CD14-positive monocyte (primary cell): ENCODE measurements at regions not wholly inside any gene's neighbourhood (a gene's known extent, or its start where the extent isn't known, plus 50 kb on each side); places are given as distances from the start of the nearest gene placed in this dataset.

Experiments used
- DNase-seq, 3 donors: peaks; one replicate each; pipeline ENCODE4 v3.0.0-alpha.2; 2011 to 2022
- H2AFZ ChIP-seq: 2 replicates; pipeline ENCODE4 v1.6.0; 2012; ENCODE audit warnings: mild to moderate bottlenecking, low read depth, low read length, inconsistent platforms; ENCODE audit not compliant: insufficient read depth, poor library complexity, severe bottlenecking
- H3K27ac ChIP-seq, 2 donors: 1 replicate in 1 of 2; 2 replicates in 1 of 2; pipeline ENCODE4 v1.5.1; 2012 to 2013; ENCODE audit warnings: low read length in 2 of 2, control low read depth in 1 of 2, inconsistent platforms in 1 of 2, low read depth in 1 of 2, mild to moderate bottlenecking in 1 of 2
- H3K27me3 ChIP-seq, 2 donors: one replicate each; pipeline versions ENCODE4 v1.6.0 to v1.6.1; 2011 to 2013; ENCODE audit warnings: low read length in 2 of 2; ENCODE audit not compliant: control insufficient read depth in 2 of 2, insufficient read depth in 2 of 2
- H3K36me3 ChIP-seq, 2 donors: replicated peaks in 1 of 2; 1 replicate in 1 of 2; 2 replicates in 1 of 2; pipeline versions ENCODE4 v1.5.1 to v1.6.1; 2012 to 2013; ENCODE audit warnings: low read length in 2 of 2, control low read depth in 1 of 2, inconsistent platforms in 1 of 2, mild to moderate bottlenecking in 1 of 2; ENCODE audit not compliant: insufficient read depth in 2 of 2, control insufficient read depth in 1 of 2
- H3K4me1 ChIP-seq, 2 donors: 1 replicate in 1 of 2; 2 replicates in 1 of 2; pipeline versions ENCODE4 v1.5.1 to v1.6.1; 2012 to 2013; ENCODE audit warnings: low read length in 2 of 2, control low read depth in 1 of 2, inconsistent platforms in 1 of 2, mild to moderate bottlenecking in 1 of 2, moderate library complexity in 1 of 2; ENCODE audit not compliant: insufficient read depth in 2 of 2, control insufficient read depth in 1 of 2
- H3K4me2 ChIP-seq: replicated peaks from 2 replicates; pipeline ENCODE3; 2012; ENCODE audit warnings: low read length, moderate library complexity, mild to moderate bottlenecking; ENCODE audit not compliant: poor library complexity, severe bottlenecking; ENCODE audit errors: extremely low read depth
- H3K4me3 ChIP-seq, 3 experiments: fragments of 200-600 bp in 1 of 3; sonication (generic) in 1 of 3; replicated peaks in 1 of 3; 1 replicate in 2 of 3; 2 replicates in 1 of 3; pipeline ENCODE4 v1.5.1; 2011 to 2013; ENCODE audit warnings: low read length in 3 of 3, mild to moderate bottlenecking in 3 of 3, control low read depth in 2 of 3, low read depth in 2 of 3, inconsistent platforms in 1 of 3, moderate library complexity in 1 of 3
- H3K79me2 ChIP-seq: 2 replicates; pipeline ENCODE4 v1.6.0; 2012; ENCODE audit warnings: mild to moderate bottlenecking, control low read depth, inconsistent platforms, low read length, moderate library complexity; ENCODE audit not compliant: insufficient read depth
- H3K9ac ChIP-seq: 2 replicates; pipeline ENCODE4 v1.6.0; 2017; ENCODE audit warnings: low read length, mild to moderate bottlenecking; ENCODE audit not compliant: insufficient read depth, poor library complexity, severe bottlenecking
- H3K9me3 ChIP-seq, 2 donors: replicated peaks in 1 of 2; 1 replicate in 1 of 2; 2 replicates in 1 of 2; pipeline versions ENCODE4 v1.5.1 to v1.6.1; 2012 to 2013; ENCODE audit warnings: low read length in 2 of 2, control low read depth in 1 of 2; ENCODE audit not compliant: control insufficient read depth in 1 of 2, insufficient read depth in 1 of 2
- H4K20me1 ChIP-seq: 2 replicates; pipeline ENCODE4 v1.6.0; 2012; ENCODE audit warnings: mild to moderate bottlenecking, low read length, control low read depth, moderate library complexity; ENCODE audit not compliant: insufficient read depth
- H3K27ac Mint-ChIP-seq, 7 donors: one replicate each; pipeline ENCODE4 v1.8.0; 2020; ENCODE audit warnings: mild to moderate bottlenecking in 7 of 7, mixed read lengths in 7 of 7, moderate library complexity in 6 of 7, inconsistent platforms in 2 of 7
- H3K27me3 Mint-ChIP-seq, 3 donors: one replicate each; pipeline ENCODE4 v1.8.0; 2021 to 2022; ENCODE audit warnings: low read depth in 3 of 3, mild to moderate bottlenecking in 3 of 3, mixed read lengths in 3 of 3, moderate library complexity in 3 of 3, inconsistent platforms in 1 of 3
- H3K36me3 Mint-ChIP-seq, 2 donors: one replicate each; pipeline ENCODE4 v1.8.0; 2020; ENCODE audit warnings: mixed read lengths in 2 of 2, inconsistent platforms in 1 of 2, mild to moderate bottlenecking in 1 of 2
- H3K4me1 Mint-ChIP-seq: one replicate; pipeline ENCODE4 v1.8.0; 2020; ENCODE audit warnings: mild to moderate bottlenecking, mixed read lengths
- H3K4me3 Mint-ChIP-seq, 2 donors: one replicate each; pipeline ENCODE4 v1.8.0; 2020; ENCODE audit warnings: mild to moderate bottlenecking in 2 of 2, mixed read lengths in 2 of 2, moderate library complexity in 1 of 2
- H3K9me3 Mint-ChIP-seq, 7 donors: one replicate each; pipeline ENCODE4 v1.8.0; 2020 to 2022; ENCODE audit warnings: mixed read lengths in 7 of 7, mild to moderate bottlenecking in 6 of 7, moderate library complexity in 6 of 7, inconsistent platforms in 2 of 7
- WGBS: methylation state at CpG from one replicate; pipeline ENCODE4 v1.1.5; 2013; ENCODE audit warnings: missing lambda C conversion rate; ENCODE audit not compliant: insufficient coverage; 5-methylcytosine and 5-hydroxymethylcytosine counted together
- intact Hi-C, 2 donors: fragments of 100-400 bp; cut with micrococcal nuclease; formaldehyde crosslinking; loops; one replicate each; pipeline versions ENCODE4 v1.15.0 to v1.15.1; 2023
- TF ChIP-seq, protein P1 (sequence below): fragments of 200-600 bp; IDR thresholded peaks from one replicate; pipeline ENCODE4 v1.8.0; 2022; ENCODE audit warnings: antibody characterized with exemption, mild to moderate bottlenecking

DNA sequence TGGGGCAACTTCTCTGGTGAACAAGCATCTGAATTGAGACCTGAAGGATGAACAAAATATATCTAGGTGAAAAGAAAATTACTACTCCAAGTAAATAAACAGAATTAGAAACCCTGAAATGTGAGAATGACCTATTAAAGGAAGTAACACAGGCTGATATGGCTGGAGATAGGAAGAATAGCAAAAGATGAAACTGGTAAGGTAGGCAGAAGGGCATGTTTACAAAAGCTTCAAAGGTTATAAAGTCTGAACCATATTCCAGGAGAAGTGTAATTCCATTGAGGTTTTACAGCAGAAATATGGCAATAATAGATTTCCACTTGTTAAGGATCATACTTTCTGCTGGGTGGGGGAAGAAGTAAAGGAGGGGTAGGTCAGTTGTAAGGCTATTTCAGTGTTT, 452.0 kb downstream of the GBA3 start:
- Mint-ChIP-seq H3K4me3 (no peak overlapping the region), H3K27me3 (no peaks in the 10 kb centered on the region), H3K27ac (no peak overlapping the region), H3K9me3 (peaks cover 0 to 2% (median 0%) of the 10 kb centered on the region in 7 donors), H3K36me3 (no peaks in the 10 kb centered on the region), H3K4me1 (no peaks in the 10 kb centered on the region)
- no peak overlapping the region for H2AFZ ChIP-seq
- TF ChIP-seq, protein P1, sequence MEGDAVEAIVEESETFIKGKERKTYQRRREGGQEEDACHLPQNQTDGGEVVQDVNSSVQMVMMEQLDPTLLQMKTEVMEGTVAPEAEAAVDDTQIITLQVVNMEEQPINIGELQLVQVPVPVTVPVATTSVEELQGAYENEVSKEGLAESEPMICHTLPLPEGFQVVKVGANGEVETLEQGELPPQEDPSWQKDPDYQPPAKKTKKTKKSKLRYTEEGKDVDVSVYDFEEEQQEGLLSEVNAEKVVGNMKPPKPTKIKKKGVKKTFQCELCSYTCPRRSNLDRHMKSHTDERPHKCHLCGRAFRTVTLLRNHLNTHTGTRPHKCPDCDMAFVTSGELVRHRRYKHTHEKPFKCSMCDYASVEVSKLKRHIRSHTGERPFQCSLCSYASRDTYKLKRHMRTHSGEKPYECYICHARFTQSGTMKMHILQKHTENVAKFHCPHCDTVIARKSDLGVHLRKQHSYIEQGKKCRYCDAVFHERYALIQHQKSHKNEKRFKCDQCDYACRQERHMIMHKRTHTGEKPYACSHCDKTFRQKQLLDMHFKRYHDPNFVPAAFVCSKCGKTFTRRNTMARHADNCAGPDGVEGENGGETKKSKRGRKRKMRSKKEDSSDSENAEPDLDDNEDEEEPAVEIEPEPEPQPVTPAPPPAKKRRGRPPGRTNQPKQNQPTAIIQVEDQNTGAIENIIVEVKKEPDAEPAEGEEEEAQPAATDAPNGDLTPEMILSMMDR, result no peak
- H3K4me2 ChIP-seq, result no peak overlapping the region
- no peak overlapping the region for H3K27ac ChIP-seq
- H3K27me3 ChIP-seq, result no peaks in the 10 kb centered on the region
- no peaks in the 10 kb centered on the region for H4K20me1 ChIP-seq
- H3K9ac ChIP-seq, result no peak overlapping the region
- no peaks in the 10 kb centered on the region for H3K9me3 ChIP-seq
- H3K36me3 ChIP-seq, result no peaks in the 10 kb centered on the region
- no peaks in the 10 kb centered on the region for H3K4me1 ChIP-seq
- no peak for DNase-seq
- no peaks in the 10 kb centered on the region for H3K79me2 ChIP-seq
- intact Hi-C loops, result no loop called here
- H3K4me3 ChIP-seq, result no peak overlapping the region

DNA sequence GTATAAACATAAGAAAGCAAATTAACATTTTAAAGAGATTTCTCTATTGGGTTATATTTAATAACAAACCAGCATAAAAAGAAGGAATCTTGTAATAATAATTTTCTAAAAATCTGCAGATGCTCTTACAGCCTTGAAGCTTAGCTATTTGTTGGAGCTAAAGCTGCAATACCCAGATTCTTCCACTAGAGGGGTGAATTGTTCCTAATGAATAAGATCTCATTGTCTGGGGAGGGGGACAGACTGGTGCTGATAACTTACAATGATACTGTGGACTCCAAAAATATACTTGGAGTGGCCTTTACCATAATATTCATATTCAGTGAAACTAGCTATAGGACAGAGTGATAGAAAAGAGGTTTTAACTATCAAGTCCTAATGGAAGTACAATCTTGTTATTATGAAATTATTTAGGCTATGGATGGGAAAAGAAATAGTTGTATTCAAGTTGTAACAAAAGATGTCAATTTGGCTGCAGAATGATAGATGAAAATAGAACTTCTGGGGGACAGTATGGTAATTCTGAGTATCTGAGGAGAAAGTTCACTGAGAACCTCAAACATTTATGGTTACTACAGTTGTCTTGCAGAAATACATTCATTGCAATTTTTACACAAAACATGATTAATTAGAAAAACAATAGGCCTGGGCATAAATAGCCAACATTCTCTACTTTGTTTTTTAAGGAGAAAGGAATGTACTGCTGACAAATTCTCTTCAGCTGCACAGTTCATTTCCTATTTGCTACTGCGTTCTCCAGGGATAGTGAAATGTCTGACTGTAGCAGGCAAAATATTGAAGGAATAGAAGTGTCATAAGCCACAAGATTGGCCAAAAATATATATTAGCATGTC, 443.3 kb downstream of the GBA3 start:
- no peak overlapping the region for H3K4me3 ChIP-seq
- no peaks in the 10 kb centered on the region for H4K20me1 ChIP-seq
- no peaks in the 10 kb centered on the region for H3K79me2 ChIP-seq
- H3K27ac ChIP-seq, result no peak overlapping the region
- no peak overlapping the region for H3K4me2 ChIP-seq
- H3K27me3 Mint-ChIP-seq, result peaks cover 0 to 2% (median 0%) of the 10 kb centered on the region in 3 donors
- H3K36me3 Mint-ChIP-seq, result no peaks in the 10 kb centered on the region
- TF ChIP-seq, protein P1, result peak; percentile 91
- H3K4me3 Mint-ChIP-seq, result no peak overlapping the region
- peak in 2 of 3 donors; percentile 11 to 28 for DNase-seq
- no peak overlapping the region for H3K9ac ChIP-seq
- no CpG with 5 or more reads among the region's 1 CpG for WGBS
- intact Hi-C loops, result no loop called here
- no peaks in the 10 kb centered on the region for H3K9me3 Mint-ChIP-seq
- no peak overlapping the region for H3K27ac Mint-ChIP-seq
- H3K4me1 ChIP-seq, result no peaks in the 10 kb centered on the region
- H3K36me3 ChIP-seq, result no peaks in the 10 kb centered on the region
- no peaks in the 10 kb centered on the region for H3K4me1 Mint-ChIP-seq
- H3K9me3 ChIP-seq, result no peaks in the 10 kb centered on the region
- no peaks in the 10 kb centered on the region for H3K27me3 ChIP-seq
- no peak overlapping the region for H2AFZ ChIP-seq
